ENCODE measurements at regions not wholly inside any gene's neighbourhood (a gene's known extent, or its start where the extent isn't known, plus 50 kb on each side); places are given as distances from the start of the nearest gene placed in this dataset.

DNA sequence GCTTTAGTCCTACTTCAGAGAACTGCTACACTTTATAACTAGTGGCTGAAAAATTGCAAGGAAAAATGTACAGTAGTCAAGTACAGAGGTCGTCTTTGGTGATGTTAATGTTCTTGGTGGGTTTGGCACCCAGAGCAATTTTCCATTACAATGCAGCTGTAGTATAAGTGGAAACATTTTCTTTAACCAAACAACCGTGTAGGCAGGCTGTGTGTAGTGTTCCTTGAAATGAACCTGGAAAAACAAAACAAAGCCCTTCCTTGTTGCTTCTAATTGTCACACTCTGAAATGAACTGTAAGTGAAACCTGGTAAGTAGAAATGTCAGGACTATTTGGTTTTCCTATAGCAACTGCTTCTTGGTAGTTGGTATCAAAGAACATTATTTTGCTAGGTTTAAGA is 256.9 kb downstream of the MDFIC start:
- Histone ChIP-seq H3K27me3 (replicated peaks in 1 of 4; ENCODE audit: control insufficient read depth in 3 of 4, extremely low read depth in 1 of 4, insufficient read depth in 3 of 4, low read length in 3 of 4) (no peaks in the 10 kb centered on the region), H3K9ac (replicated peaks in 1 of 4; ENCODE audit: extremely low read depth in 1 of 4, low read depth in 3 of 4, low read length in 3 of 4) (no peak overlapping the region), H2BK20ac (ENCODE audit: low read length) (no peak overlapping the region), H2AFZ (ENCODE audit: low read length) (no peak overlapping the region), H4K8ac (ENCODE audit: extremely low read depth, insufficient read depth, low read length) (no peak overlapping the region), H4K20me1 (replicated peaks in 1 of 2; ENCODE audit: control insufficient read depth in 1 of 2, insufficient read depth in 2 of 2, low read length in 2 of 2) (no peaks in the 10 kb centered on the region), H3K79me2 (ENCODE audit: control insufficient read depth in 1 of 2, insufficient read depth in 2 of 2, low read length in 2 of 2) (no peaks in the 10 kb centered on the region), H2AK5ac (ENCODE audit: low read depth, low read length) (no peak overlapping the region), H3K18ac (ENCODE audit: extremely low read depth, low read length) (no peak overlapping the region), H2BK5ac (ENCODE audit: low read depth, low read length) (no peak overlapping the region), H4K5ac (ENCODE audit: insufficient read length, low read depth, low read length) (no peak overlapping the region), H3K4ac (replicated peaks; ENCODE audit: insufficient read length, low read depth, low read length) (no peak overlapping the region), H3K4me2 (ENCODE audit: insufficient read depth in 1 of 2, low read depth in 2 of 2, low read length in 2 of 2) (no peak overlapping the region), H3K23ac (ENCODE audit: insufficient read length) (no peak overlapping the region), H3K56ac (replicated peaks; ENCODE audit: insufficient read length, low read depth, low read length) (no peak overlapping the region), H2BK15ac (ENCODE audit: low read length) (no peak overlapping the region), H2BK120ac (replicated peaks; ENCODE audit: low read depth, low read length) (no peak overlapping the region), H3K4me1 (replicated peaks in 1 of 4; ENCODE audit: control insufficient read depth in 3 of 4, insufficient read depth in 4 of 4, low read length in 3 of 4) (peaks cover 0 to 2% (median under 1%) of the 10 kb centered on the region in 4 experiments; a peak in 3 of 7 replicates), H3K14ac (ENCODE audit: insufficient read length) (no peak overlapping the region), H3K79me1 (ENCODE audit: low read depth, low read length) (no peaks in the 10 kb centered on the region), H3K23me2 (ENCODE audit: low read depth, low read length) (no peaks in the 10 kb centered on the region), H3K4me3 (ENCODE audit: extremely low read depth in 1 of 4, insufficient read depth in 2 of 4, low read depth in 3 of 4, low read length in 4 of 4) (no peak overlapping the region), H3K9me3 (ENCODE audit: insufficient read depth in 2 of 2, low read depth in 1 of 2, low read length in 1 of 2) (peaks cover 0 to 5% of the 10 kb centered on the region in 2 experiments; a peak in 1 of 4 replicates), H3K36me3 (ENCODE audit: control insufficient read depth in 2 of 4, insufficient read depth in 4 of 4, low read length in 3 of 4) (no peaks in the 10 kb centered on the region), H2BK12ac (ENCODE audit: low read depth, low read length) (no peak overlapping the region), H4K91ac (replicated peaks; ENCODE audit: insufficient read length, low read length) (no peak overlapping the region), H3K27ac (ENCODE audit: low read depth, low read length) (no peak overlapping the region)
- POLR2A ChIA-PET (ENCODE audit: partially characterized antibody), result no interaction called here
- FAIRE-seq, result no peak
- no peak for DNase-seq (ENCODE audit: low read depth in 1 of 2, low spot score in 2 of 2)
- CTCF ChIA-PET (ENCODE audit: partially characterized antibody), result no interaction called here
- WGBS, 2 experiments (ENCODE audit: extremely low coverage in 1 of 2, insufficient coverage in 1 of 2, insufficient read length in 1 of 2, insufficient replicate concordance in 2 of 2, low coverage in 1 of 2, low lambda C conversion rate in 2 of 2, missing lambda C conversion rate in 1 of 2), result 67% methylated on average over 2 of the region's 2 CpGs; no CpG with 5 or more reads in 1 of the 2 experiments
- TF ChIP-seq TEAD4 (IDR thresholded peaks at IDR 0.05; ENCODE audit: low read depth, low read length), result no peak
- TF ChIP-seq CHD1 (IDR thresholded peaks at IDR 0.05; ENCODE audit: low read depth, low read length), result no peak
- TF ChIP-seq GABPA (IDR thresholded peaks at IDR 0.05; ENCODE audit: borderline replicate concordance, insufficient read depth, low read length), result no peak
- TF ChIP-seq SIRT6 (IDR thresholded peaks at IDR 0.05; ENCODE audit: low read length), result no peak
- no peak for TF ChIP-seq POLR2AphosphoS5 (IDR thresholded peaks at IDR 0.05; ENCODE audit: low read depth, low read length)
- TF ChIP-seq HDAC2 (IDR thresholded peaks at IDR 0.05; ENCODE audit: borderline replicate concordance in 1 of 2, low read depth in 2 of 2, low read length in 2 of 2), result no peak
- TF ChIP-seq KDM4A (IDR thresholded peaks at IDR 0.05; ENCODE audit: low read depth, low read length, severe bottlenecking), result no peak
- no peak for TF ChIP-seq POLR2A (IDR thresholded peaks at IDR 0.05; ENCODE audit: control extremely low read depth in 1 of 2, low read depth in 2 of 2, low read length in 2 of 2)
- no peak for TF ChIP-seq SIN3A (conservative IDR thresholded peaks at IDR 0.05 in 1 of 2, IDR thresholded peaks at IDR 0.05 in 1 of 2; ENCODE audit: low read depth in 1 of 2, low read length in 2 of 2)
- no peak for TF ChIP-seq ZNF274 (IDR thresholded peaks at IDR 0.05; ENCODE audit: borderline replicate concordance, extremely low read depth, low read length)
- TF ChIP-seq TAF1 (IDR thresholded peaks at IDR 0.05; ENCODE audit: low read depth, low read length), result no peak
- TF ChIP-seq CHD2 (IDR thresholded peaks at IDR 0.05; ENCODE audit: low read length), result no peak
- TF ChIP-seq, protein P1, sequence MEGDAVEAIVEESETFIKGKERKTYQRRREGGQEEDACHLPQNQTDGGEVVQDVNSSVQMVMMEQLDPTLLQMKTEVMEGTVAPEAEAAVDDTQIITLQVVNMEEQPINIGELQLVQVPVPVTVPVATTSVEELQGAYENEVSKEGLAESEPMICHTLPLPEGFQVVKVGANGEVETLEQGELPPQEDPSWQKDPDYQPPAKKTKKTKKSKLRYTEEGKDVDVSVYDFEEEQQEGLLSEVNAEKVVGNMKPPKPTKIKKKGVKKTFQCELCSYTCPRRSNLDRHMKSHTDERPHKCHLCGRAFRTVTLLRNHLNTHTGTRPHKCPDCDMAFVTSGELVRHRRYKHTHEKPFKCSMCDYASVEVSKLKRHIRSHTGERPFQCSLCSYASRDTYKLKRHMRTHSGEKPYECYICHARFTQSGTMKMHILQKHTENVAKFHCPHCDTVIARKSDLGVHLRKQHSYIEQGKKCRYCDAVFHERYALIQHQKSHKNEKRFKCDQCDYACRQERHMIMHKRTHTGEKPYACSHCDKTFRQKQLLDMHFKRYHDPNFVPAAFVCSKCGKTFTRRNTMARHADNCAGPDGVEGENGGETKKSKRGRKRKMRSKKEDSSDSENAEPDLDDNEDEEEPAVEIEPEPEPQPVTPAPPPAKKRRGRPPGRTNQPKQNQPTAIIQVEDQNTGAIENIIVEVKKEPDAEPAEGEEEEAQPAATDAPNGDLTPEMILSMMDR (IDR thresholded peaks at IDR 0.05; ENCODE audit: control extremely low read depth in 1 of 3, insufficient read depth in 1 of 3, low read depth in 1 of 3, low read length in 3 of 3), result no peak
